Activated naive CD4-positive, alpha-beta T cell treated with anti-CD3 and anti-CD28 coated beads, Interleukin-2, amount 10 ng/mL, durations not matched to agents 7 days and 5 days (primary cell): ENCODE measurements at regions not wholly inside any gene's neighbourhood (a gene's known extent, or its start where the extent isn't known, plus 50 kb on each side); places are given as distances from the start of the nearest gene placed in this dataset.

Source experiments
- CTCF ChIA-PET: fragments of 350-600 bp; sonication (Branson Sonifier 250); formaldehyde crosslinking; loops from one replicate; lab custom pipeline; 2021; ENCODE audit warnings: antibody characterized with exemption; lab: Charles Lee
- DNase-seq: peaks from one replicate; pipeline ENCODE4 v3.0.0-alpha.2; 2020
- H3K27ac Mint-ChIP-seq: one replicate; pipeline ENCODE4 v1.8.0; 2021; ENCODE audit warnings: mild to moderate bottlenecking, moderate library complexity, mixed read lengths
- H3K27me3 Mint-ChIP-seq: one replicate; pipeline ENCODE4 v1.8.0; 2021; ENCODE audit warnings: mild to moderate bottlenecking, mixed read lengths
- H3K36me3 Mint-ChIP-seq: one replicate; pipeline ENCODE4 v1.8.0; 2021; ENCODE audit warnings: mixed read lengths
- H3K4me1 Mint-ChIP-seq: one replicate; pipeline ENCODE4 v1.8.0; 2021; ENCODE audit warnings: mixed read lengths
- H3K4me3 Mint-ChIP-seq: one replicate; pipeline ENCODE4 v1.8.0; 2021; ENCODE audit warnings: mild to moderate bottlenecking, moderate library complexity, mixed read lengths
- H3K9me3 Mint-ChIP-seq: one replicate; pipeline ENCODE4 v1.8.0; 2021; ENCODE audit warnings: mixed read lengths

DNA sequence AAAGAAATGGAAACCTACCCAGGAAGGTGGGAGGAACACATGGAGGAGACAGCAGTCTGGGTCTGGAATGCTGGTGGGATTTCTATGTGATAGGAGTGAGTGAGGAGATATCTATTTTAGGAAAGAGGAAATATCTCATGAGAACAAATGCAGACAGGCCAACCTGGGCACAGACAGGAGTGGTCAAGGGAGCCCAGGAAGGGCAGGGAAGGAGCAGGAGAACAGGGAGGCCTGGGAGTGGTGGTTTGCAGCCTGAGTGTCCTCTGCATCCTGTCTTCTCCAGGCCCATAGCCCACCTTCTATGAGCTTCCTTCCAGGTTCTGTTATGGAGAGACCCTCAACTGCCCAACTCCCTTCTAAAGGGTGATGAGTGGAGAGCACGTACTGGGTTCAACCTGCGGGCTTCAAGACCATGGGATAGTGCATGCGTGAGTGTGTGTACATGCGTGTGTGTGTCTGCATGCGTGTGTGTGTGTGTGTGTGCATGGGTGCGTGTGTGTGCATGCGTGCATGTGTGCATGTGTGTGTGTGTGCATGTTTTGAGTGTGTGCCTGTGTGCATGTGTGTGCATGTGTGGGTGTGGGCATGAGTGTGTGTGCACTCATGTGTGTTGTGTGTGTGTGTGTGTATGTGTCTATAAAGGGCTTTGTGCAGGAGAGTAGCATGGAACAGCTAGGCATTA, 200.1 kb downstream of the CXCL12 start:
- no peaks in the 10 kb centered on the region for H3K4me1 Mint-ChIP-seq
- no peaks in the 10 kb centered on the region for H3K27me3 Mint-ChIP-seq
- no peaks in the 10 kb centered on the region for H3K36me3 Mint-ChIP-seq
- CTCF ChIA-PET, result no interaction called here
- no peak overlapping the region for H3K27ac Mint-ChIP-seq
- DNase-seq, result no peak
- no peak overlapping the region for H3K4me3 Mint-ChIP-seq
- H3K9me3 Mint-ChIP-seq, result no peaks in the 10 kb centered on the region

DNA sequence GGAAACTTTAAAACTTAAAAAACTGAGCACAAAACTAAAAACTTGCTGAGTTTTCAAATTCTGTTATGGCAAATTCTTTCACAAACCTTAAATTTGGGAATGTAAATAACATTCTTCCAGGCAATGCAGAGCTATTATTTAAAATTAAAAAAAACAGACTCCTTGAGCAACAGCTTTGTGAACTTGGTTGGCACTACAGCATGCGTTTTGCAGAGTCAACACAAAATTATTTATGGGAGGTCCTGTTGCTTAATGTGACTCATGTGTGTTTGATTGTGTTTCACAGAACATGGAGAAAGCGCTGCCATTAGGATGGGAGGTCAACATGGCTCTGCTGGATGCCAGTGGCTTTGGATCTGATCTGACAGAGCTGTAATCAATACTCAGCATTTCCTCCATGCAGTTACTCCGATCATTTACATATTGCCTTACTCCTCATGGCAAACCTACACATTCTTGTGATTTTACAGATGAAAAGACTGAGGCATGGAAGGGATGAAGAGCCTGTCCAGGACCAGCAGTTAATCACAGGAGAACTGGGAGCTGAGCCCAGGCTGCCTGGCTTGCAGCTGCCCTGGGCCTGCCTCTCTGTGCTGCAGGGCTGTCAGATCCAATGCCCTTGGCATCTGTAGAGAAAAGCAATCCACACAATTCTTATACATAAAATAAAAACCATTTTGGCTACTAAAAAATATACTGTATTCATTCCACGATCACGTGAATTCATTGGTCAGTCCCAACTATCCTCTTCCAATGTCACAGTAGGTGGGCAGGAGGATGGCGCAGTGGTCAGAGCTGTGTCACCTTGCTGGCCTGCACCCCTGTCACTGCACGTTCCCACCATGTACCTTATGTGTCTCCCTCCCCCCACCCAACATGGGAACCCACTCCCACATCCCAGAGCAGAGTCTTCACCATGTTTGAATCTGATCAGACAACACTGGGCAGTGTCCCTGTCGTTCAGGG, 200.9 kb downstream of the CXCL12 start:
- no peaks in the 10 kb centered on the region for H3K4me1 Mint-ChIP-seq
- no peaks in the 10 kb centered on the region for H3K36me3 Mint-ChIP-seq
- H3K27me3 Mint-ChIP-seq, result no peaks in the 10 kb centered on the region
- no peak overlapping the region for H3K4me3 Mint-ChIP-seq
- no peak overlapping the region for H3K27ac Mint-ChIP-seq
- CTCF ChIA-PET, result no interaction called here
- H3K9me3 Mint-ChIP-seq, result no peaks in the 10 kb centered on the region
- DNase-seq, result no peak

DNA sequence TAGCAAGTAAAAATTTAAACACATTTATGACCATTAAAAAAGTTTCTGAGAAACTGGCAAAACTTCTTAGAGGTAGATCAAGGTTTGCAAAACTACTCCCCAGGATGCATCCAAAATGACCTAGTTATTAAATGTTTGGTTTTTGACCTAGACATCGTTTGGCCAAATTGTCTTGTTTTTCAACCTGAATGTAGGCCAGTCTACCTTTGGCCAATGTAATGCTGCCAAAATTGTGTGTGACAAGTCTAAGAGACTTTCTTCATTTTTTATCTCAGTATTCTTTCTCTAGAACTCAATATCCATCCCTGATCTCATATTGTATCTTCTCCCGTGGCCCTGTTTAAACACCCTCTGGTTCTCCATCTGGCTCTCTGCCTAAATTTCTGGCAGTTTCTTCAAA, 202.0 kb downstream of the CXCL12 start:
- CTCF ChIA-PET, result no interaction called here
- Mint-ChIP-seq H3K4me3 (no peak overlapping the region), H3K36me3 (no peaks in the 10 kb centered on the region), H3K9me3 (no peaks in the 10 kb centered on the region), H3K4me1 (no peaks in the 10 kb centered on the region), H3K27me3 (no peaks in the 10 kb centered on the region), H3K27ac (no peak overlapping the region)
- DNase-seq, result no peak

DNA sequence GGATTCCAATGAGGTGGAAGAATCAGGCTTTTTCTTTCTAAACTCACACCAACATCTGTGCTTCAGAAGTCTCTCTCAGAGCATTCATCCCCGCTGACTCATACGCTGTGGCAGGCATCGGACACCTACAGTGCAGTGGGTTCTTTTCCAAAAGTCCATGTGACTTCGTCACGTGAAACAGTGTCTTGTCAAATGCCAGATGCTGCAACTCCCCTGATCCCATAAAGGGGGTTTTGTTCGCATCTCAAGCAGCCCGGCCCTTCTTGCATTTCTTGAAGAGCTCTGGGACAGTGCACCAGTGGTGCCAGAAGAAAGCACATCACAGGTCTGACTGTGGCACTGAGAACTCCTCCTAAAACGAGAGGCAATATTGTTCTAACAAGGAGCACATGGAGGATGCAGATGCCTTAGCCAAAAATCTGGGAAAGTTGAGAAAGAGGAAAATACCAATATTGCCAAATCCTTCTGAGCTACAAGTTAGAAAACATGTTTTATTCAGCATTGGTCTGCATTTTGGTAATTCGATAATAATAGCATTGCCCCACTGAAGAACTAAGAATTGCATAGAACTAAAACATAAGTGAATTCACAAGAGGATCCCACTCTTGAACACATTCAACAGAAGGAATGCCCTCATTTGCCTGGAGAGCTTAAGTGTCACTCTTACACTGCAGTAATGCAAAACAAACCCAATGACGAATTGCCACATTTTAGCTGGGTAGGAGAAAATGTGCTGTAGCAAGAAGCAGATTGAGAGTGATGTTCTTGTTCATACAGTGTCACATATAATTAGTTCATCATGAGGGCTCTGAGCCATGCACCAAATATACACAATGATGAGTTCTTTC, 204.4 kb downstream of the CXCL12 start:
- CTCF ChIA-PET, result no interaction called here
- H3K27ac Mint-ChIP-seq, result no peak overlapping the region
- no peaks in the 10 kb centered on the region for H3K4me1 Mint-ChIP-seq
- no peak for DNase-seq
- no peaks in the 10 kb centered on the region for H3K36me3 Mint-ChIP-seq
- H3K9me3 Mint-ChIP-seq, result no peaks in the 10 kb centered on the region
- H3K4me3 Mint-ChIP-seq, result no peak overlapping the region
- no peaks in the 10 kb centered on the region for H3K27me3 Mint-ChIP-seq

DNA sequence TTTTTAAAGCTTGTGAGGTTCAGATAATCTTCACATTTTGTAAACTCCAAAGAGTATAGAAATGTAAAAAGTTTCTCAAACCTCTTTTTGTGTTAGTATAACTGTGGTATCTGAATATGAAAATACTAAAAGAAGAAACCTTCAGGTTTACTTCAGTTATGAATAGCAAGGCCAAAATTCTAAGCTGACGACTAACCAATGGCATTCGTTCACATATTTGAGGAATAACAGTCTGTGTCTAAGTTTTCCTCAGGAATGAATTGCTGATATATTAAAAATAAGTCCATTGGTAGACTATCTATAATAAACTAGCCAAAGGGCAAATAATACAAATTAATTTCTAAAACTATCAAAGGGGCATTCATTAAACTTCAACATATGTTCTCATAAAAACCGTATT, 206.0 kb downstream of the CXCL12 start:
- Mint-ChIP-seq H3K9me3 (no peaks in the 10 kb centered on the region), H3K27ac (no peak overlapping the region), H3K27me3 (no peaks in the 10 kb centered on the region), H3K36me3 (no peaks in the 10 kb centered on the region), H3K4me1 (no peaks in the 10 kb centered on the region), H3K4me3 (no peak overlapping the region)
- CTCF ChIA-PET, result no interaction called here
- DNase-seq, result no peak

GRCh38 chr10:44178281-44178680, 206.6 kb downstream of the CXCL12 start:
- Mint-ChIP-seq H3K27me3 (no peaks in the 10 kb centered on the region), H3K4me1 (no peaks in the 10 kb centered on the region), H3K9me3 (no peaks in the 10 kb centered on the region), H3K4me3 (no peak overlapping the region), H3K27ac (no peak overlapping the region), H3K36me3 (no peaks in the 10 kb centered on the region)
- DNase-seq, result no peak
- CTCF ChIA-PET, result no interaction called here

DNA sequence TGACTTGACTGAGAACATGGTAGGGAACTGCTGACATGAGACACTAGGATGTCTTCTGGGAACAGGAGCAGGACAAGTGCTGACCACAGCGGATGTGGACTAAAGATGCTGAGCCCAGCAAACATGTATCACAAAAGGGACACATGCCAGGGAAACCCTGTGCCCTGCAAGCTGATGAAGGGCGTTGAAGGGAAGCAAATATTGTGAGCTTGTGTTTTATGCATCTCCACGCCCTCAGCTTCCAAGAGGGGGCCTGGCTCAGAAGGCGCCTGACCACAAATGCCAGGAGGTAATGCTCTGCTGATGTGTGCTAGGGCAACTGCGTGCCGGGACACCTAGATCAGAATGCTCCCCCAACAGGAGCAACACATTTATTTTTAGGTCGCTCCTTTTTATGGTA, 207.3 kb downstream of the CXCL12 start:
- CTCF ChIA-PET, result no interaction called here
- Mint-ChIP-seq H3K27me3 (no peaks in the 10 kb centered on the region), H3K27ac (no peak overlapping the region), H3K9me3 (no peaks in the 10 kb centered on the region), H3K36me3 (no peaks in the 10 kb centered on the region), H3K4me3 (no peak overlapping the region), H3K4me1 (no peaks in the 10 kb centered on the region)
- no peak for DNase-seq

- Mint-ChIP-seq H3K27ac (no peak overlapping the region), H3K36me3 (no peaks in the 10 kb centered on the region), H3K4me1 (no peaks in the 10 kb centered on the region), H3K9me3 (no peaks in the 10 kb centered on the region), H3K27me3 (no peaks in the 10 kb centered on the region), H3K4me3 (no peak overlapping the region)
- no peak for DNase-seq
- CTCF ChIA-PET, result no interaction called here
These were observed 208.6 kb downstream of the CXCL12 start for GRCh38 chr10:44176311-44176710.

DNA sequence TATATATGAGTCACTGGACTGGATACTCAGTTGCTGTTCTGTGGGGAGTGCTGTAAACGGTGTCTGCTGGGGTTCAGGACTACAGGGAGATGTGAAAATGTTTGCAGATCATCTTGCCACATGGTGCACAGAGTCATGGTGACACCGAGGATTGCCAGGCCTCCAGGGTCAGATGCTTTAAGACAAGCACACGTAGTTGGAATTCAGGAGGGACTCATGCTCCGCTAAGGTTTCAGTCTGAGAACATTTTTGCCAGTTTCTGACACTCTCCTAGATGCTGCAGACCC, 211.3 kb downstream of the CXCL12 start:
- Mint-ChIP-seq H3K36me3 (no peaks in the 10 kb centered on the region), H3K9me3 (no peaks in the 10 kb centered on the region), H3K4me1 (no peaks in the 10 kb centered on the region)

DNA sequence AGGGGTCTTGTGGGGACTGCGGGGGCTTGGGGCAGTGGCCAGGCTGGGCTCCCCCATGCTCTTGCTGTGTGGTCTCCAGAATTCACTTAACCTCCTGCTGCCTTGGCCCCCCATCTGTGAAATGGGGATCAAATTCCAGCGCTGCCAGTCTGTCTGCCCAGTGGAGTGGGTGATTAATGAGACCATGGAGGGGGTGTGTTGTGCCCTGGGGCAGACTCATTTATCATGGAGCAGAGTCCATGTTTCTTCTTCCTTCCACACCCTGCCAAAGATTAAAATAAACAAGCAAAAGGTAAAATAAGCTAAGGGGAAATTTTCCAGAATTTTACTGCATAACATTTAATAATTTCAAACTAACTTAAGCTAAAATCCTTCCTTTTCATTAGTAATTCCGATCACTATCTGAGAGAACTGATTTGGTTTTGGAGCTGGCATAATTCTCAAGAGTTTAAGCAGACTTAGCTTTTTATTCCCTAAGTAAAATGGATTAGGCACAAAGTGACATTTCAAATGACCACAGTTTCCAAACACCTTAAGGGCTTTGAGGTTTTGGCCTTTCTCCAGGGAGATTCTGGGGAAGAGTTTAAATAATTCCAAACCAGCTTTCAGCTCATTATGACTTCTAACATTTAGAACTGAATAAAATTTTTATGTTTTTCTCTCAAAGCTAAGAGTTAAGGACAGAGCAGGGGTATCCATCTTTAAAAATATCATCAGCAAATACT, 211.9 kb downstream of the CXCL12 start:
- Mint-ChIP-seq H3K9me3 (no peaks in the 10 kb centered on the region), H3K36me3 (no peaks in the 10 kb centered on the region), H3K27me3 (no peaks in the 10 kb centered on the region), H3K27ac (no peak overlapping the region), H3K4me3 (no peak overlapping the region), H3K4me1 (no peaks in the 10 kb centered on the region)
- CTCF ChIA-PET, result no interaction called here
- no peak for DNase-seq

More for the DNA sequence above, 211.3 kb downstream of the CXCL12 start:
- CTCF ChIA-PET, result no interaction called here
- Mint-ChIP-seq H3K27me3 (no peaks in the 10 kb centered on the region), H3K4me3 (no peak overlapping the region), H3K27ac (no peak overlapping the region)
- no peak for DNase-seq

GRCh38 chr10:44171765-44172164, 213.1 kb downstream of the CXCL12 start:
- Mint-ChIP-seq H3K4me3 (no peak overlapping the region), H3K27me3 (no peaks in the 10 kb centered on the region), H3K36me3 (no peaks in the 10 kb centered on the region), H3K4me1 (no peaks in the 10 kb centered on the region), H3K9me3 (no peaks in the 10 kb centered on the region), H3K27ac (no peak overlapping the region)
- CTCF ChIA-PET, result no interaction called here
- DNase-seq, result no peak

- no peak for DNase-seq
- CTCF ChIA-PET, result no interaction called here
- Mint-ChIP-seq H3K4me1 (no peaks in the 10 kb centered on the region), H3K36me3 (no peaks in the 10 kb centered on the region), H3K9me3 (no peaks in the 10 kb centered on the region), H3K27ac (no peak overlapping the region), H3K27me3 (no peaks in the 10 kb centered on the region), H3K4me3 (no peak overlapping the region)
These were observed 216.4 kb downstream of the CXCL12 start for GRCh38 chr10:44168478-44168877.

DNA sequence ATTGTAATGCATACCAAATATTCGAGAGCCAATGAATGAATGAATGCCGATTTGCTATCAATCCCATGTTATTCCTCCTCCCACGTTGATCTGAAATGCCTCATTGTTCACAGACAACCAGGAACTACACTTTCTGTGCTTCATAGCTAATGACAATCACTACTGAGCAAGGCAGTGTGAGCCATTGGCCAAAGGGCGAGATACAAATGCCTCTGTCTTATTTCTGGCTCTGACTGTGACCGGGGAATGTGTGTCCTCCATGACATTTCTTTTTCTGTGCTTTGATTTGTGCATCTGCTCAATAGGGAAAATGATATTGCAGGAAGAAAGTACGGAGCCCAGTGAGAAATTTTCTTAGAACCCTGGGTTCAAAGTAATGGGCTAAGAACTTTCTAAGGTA, 217.1 kb downstream of the CXCL12 start:
- H3K4me1 Mint-ChIP-seq, result no peaks in the 10 kb centered on the region
- no peak overlapping the region for H3K4me3 Mint-ChIP-seq
- no peak overlapping the region for H3K27ac Mint-ChIP-seq
- H3K36me3 Mint-ChIP-seq, result no peaks in the 10 kb centered on the region
- CTCF ChIA-PET, result no interaction called here
- DNase-seq, result no peak
- H3K27me3 Mint-ChIP-seq, result no peaks in the 10 kb centered on the region
- no peaks in the 10 kb centered on the region for H3K9me3 Mint-ChIP-seq

GRCh38 chr10:44166441-44166840, 218.5 kb downstream of the CXCL12 start:
- no peaks in the 10 kb centered on the region for H3K9me3 Mint-ChIP-seq
- H3K27me3 Mint-ChIP-seq, result no peaks in the 10 kb centered on the region
- CTCF ChIA-PET, result no interaction called here
- no peaks in the 10 kb centered on the region for H3K36me3 Mint-ChIP-seq
- no peaks in the 10 kb centered on the region for H3K4me1 Mint-ChIP-seq
- no peak for DNase-seq
- no peak overlapping the region for H3K4me3 Mint-ChIP-seq
- no peak overlapping the region for H3K27ac Mint-ChIP-seq
